ENCODE measurements at regions not wholly inside any gene's neighbourhood (a gene's known extent, or its start where the extent isn't known, plus 50 kb on each side); places are given as distances from the start of the nearest gene placed in this dataset.

- Mint-ChIP-seq H3K36me3 (ENCODE audit: insufficient read depth) (peaks cover 3% of the 10 kb centered on the region), H3K9me3 (ENCODE audit: low read depth) (peaks cover 23% of the 10 kb centered on the region), H3K4me1 (ENCODE audit: low read depth) (no peaks in the 10 kb centered on the region), H3K27ac (no peak overlapping the region), H3K27me3 (no peaks in the 10 kb centered on the region), H3K4me3 (ENCODE audit: low read depth) (no peak overlapping the region)
- DNase-seq (ENCODE audit: low spot score, unreplicated experiment) = no peak
- no peak for TF ChIP-seq CTCF (IDR thresholded peaks at IDR 0.05; ENCODE audit: unreplicated experiment)
Measured at GRCh38 chrX:33831211-33831610, 300.9 kb downstream of the FAM47A start.

- Mint-ChIP-seq H3K9me3 (ENCODE audit: low read depth) (peaks cover 14% of the 10 kb centered on the region), H3K4me1 (ENCODE audit: low read depth) (no peaks in the 10 kb centered on the region), H3K27me3 (no peaks in the 10 kb centered on the region), H3K27ac (no peak overlapping the region), H3K4me3 (ENCODE audit: low read depth) (no peak overlapping the region), H3K36me3 (ENCODE audit: insufficient read depth) (no peaks in the 10 kb centered on the region)
- no peak for TF ChIP-seq CTCF (IDR thresholded peaks at IDR 0.05; ENCODE audit: unreplicated experiment)
- DNase-seq (ENCODE audit: low spot score, unreplicated experiment) = no peak
Measured at GRCh38 chrX:33817266-33817665, 314.8 kb downstream of the FAM47A start.

GRCh38 chrX:33808636-33809035 is 323.5 kb downstream of the FAM47A start:
- DNase-seq (ENCODE audit: low spot score, unreplicated experiment) = no peak
- Mint-ChIP-seq H3K27ac (no peak overlapping the region), H3K9me3 (ENCODE audit: low read depth) (peaks cover 30% of the 10 kb centered on the region), H3K4me1 (ENCODE audit: low read depth) (peaks cover 3% of the 10 kb centered on the region), H3K27me3 (no peaks in the 10 kb centered on the region), H3K4me3 (ENCODE audit: low read depth) (no peak overlapping the region), H3K36me3 (ENCODE audit: insufficient read depth) (peaks cover 5% of the 10 kb centered on the region)
- no peak for TF ChIP-seq CTCF (IDR thresholded peaks at IDR 0.05; ENCODE audit: unreplicated experiment)

GRCh38 chrX:33784548-33784947 is 347.6 kb downstream of the FAM47A start:
- Mint-ChIP-seq H3K27ac (no peak overlapping the region), H3K36me3 (ENCODE audit: insufficient read depth) (no peaks in the 10 kb centered on the region), H3K27me3 (no peaks in the 10 kb centered on the region), H3K9me3 (ENCODE audit: low read depth) (peaks cover 3% of the 10 kb centered on the region), H3K4me1 (ENCODE audit: low read depth) (peaks cover under 1% of the 10 kb centered on the region), H3K4me3 (ENCODE audit: low read depth) (no peak overlapping the region)
- no peak for DNase-seq (ENCODE audit: low spot score, unreplicated experiment)
- TF ChIP-seq CTCF (IDR thresholded peaks at IDR 0.05; ENCODE audit: unreplicated experiment) = no peak

GRCh38 chrX:33741807-33742206 is 390.3 kb downstream of the FAM47A start:
- Mint-ChIP-seq H3K27ac (no peak overlapping the region), H3K4me3 (ENCODE audit: low read depth) (no peak overlapping the region)
- DNase-seq (ENCODE audit: low spot score, unreplicated experiment) = no peak

More at GRCh38 chrX:33741807-33742206, 390.3 kb downstream of the FAM47A start:
- H3K4me1 Mint-ChIP-seq (ENCODE audit: low read depth) = no peaks in the 10 kb centered on the region
- no peak for TF ChIP-seq CTCF (IDR thresholded peaks at IDR 0.05; ENCODE audit: unreplicated experiment)
- no peaks in the 10 kb centered on the region for H3K27me3 Mint-ChIP-seq
- peaks cover 34% of the 10 kb centered on the region for H3K9me3 Mint-ChIP-seq (ENCODE audit: low read depth)
- H3K36me3 Mint-ChIP-seq (ENCODE audit: insufficient read depth) = no peaks in the 10 kb centered on the region

Data from progenitor cell of endocrine pancreas (in vitro differentiated cells).